ENCODE measurements at regions not wholly inside any gene's neighbourhood (a gene's known extent, or its start where the extent isn't known, plus 50 kb on each side); places are given as distances from the start of the nearest gene placed in this dataset.

DNA sequence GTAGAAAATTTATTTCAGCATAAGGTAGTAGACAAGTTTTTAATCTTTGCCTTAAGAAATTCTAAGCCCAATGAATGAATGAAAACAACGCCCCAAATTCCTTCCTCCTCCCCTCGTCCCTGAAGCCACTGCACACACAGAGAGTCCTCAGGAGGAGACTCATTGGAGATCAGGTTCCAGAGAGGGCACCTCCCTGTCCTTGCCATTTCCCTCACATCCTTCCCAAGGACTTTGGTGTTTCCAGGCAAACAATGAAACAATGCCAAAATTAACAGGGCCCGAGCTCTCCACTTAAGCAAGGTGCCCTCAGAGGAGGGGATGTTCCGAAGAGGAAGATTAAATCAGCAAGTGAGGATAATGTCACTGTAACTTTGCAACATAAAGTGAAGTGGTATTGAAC is 240.7 kb downstream of the DCDC2C start:
- no peak overlapping the region for H3K4me3 ChIP-seq
- H3K36me3 ChIP-seq: no peaks in the 10 kb centered on the region
- no peak for DNase-seq
- no peak overlapping the region for H3K27ac ChIP-seq (replicated peaks)
- H3K9me3 ChIP-seq (replicated peaks): no peaks in the 10 kb centered on the region
- peaks cover 42% of the 10 kb centered on the region for H3K27me3 ChIP-seq (ENCODE audit: low read depth)
- intact Hi-C loops (cut with micrococcal nuclease): no loop called here
- H3K4me1 ChIP-seq: no peaks in the 10 kb centered on the region
- no peak for TF ChIP-seq CTCF (IDR thresholded peaks at IDR 0.05; ENCODE audit: borderline replicate concordance)

DNA sequence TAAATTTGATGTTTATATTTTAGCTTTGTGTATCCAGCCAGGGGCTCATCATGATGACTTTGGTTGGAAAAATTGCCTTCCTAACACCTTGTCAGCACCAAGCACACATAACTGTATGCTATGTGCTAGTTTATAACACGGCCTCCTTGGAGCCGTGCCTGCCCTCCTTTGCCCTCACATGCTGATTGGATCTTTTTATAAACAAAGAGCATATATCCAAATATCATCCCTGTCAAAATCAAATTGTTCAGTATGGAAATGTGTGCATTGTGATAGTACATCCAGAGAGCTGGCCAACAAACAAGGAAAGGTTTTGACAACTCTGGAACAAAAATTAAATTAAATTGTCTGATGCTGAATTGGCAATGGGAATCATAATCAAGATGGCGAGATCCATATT is 241.5 kb downstream of the DCDC2C start:
- H3K27ac ChIP-seq (replicated peaks): no peak overlapping the region
- H3K9me3 ChIP-seq (replicated peaks): no peaks in the 10 kb centered on the region
- H3K36me3 ChIP-seq: no peaks in the 10 kb centered on the region
- no peak for TF ChIP-seq CTCF (IDR thresholded peaks at IDR 0.05; ENCODE audit: borderline replicate concordance)
- peaks cover 50% of the 10 kb centered on the region for H3K27me3 ChIP-seq (ENCODE audit: low read depth)
- DNase-seq: no peak
- intact Hi-C loops (cut with micrococcal nuclease): no loop called here
- H3K4me1 ChIP-seq: no peaks in the 10 kb centered on the region
- H3K4me3 ChIP-seq: no peak overlapping the region

- DNase-seq: no peak
- H3K4me1 ChIP-seq: no peaks in the 10 kb centered on the region
Observed at GRCh38 chr2:3948191-3948590, 244.8 kb downstream of the DCDC2C start.

GRCh38 chr2:3951131-3951954 is 248.0 kb downstream of the DCDC2C start:
- TF ChIP-seq CTCF (IDR thresholded peaks at IDR 0.05; ENCODE audit: borderline replicate concordance): no peak
- H3K27ac ChIP-seq (replicated peaks): no peak overlapping the region
- H3K27me3 ChIP-seq (ENCODE audit: low read depth): peaks cover 58% of the 10 kb centered on the region
- intact Hi-C loops (cut with micrococcal nuclease): no loop called here
- DNase-seq: no peak
- H3K4me1 ChIP-seq: no peaks in the 10 kb centered on the region
- H3K36me3 ChIP-seq: no peaks in the 10 kb centered on the region
- H3K4me3 ChIP-seq: no peak overlapping the region
- H3K9me3 ChIP-seq (replicated peaks): peaks cover 12% of the 10 kb centered on the region

More at GRCh38 chr2:3948191-3948590, 244.8 kb downstream of the DCDC2C start:
- Histone ChIP-seq H3K27me3 (ENCODE audit: low read depth) (peaks cover 46% of the 10 kb centered on the region), H3K4me3 (no peak overlapping the region), H3K36me3 (no peaks in the 10 kb centered on the region), H3K9me3 (replicated peaks) (peaks cover 12% of the 10 kb centered on the region), H3K27ac (replicated peaks) (no peak overlapping the region)
- intact Hi-C loops (cut with micrococcal nuclease): no loop called here
- no peak for TF ChIP-seq CTCF (IDR thresholded peaks at IDR 0.05; ENCODE audit: borderline replicate concordance)

GRCh38 chr2:3952866-3953516 is 249.6 kb downstream of the DCDC2C start:
- Histone ChIP-seq H3K4me1 (no peaks in the 10 kb centered on the region), H3K27ac (replicated peaks) (no peak overlapping the region), H3K27me3 (ENCODE audit: low read depth) (peaks cover 62% of the 10 kb centered on the region), H3K9me3 (replicated peaks) (peaks cover 12% of the 10 kb centered on the region), H3K36me3 (no peaks in the 10 kb centered on the region), H3K4me3 (no peak overlapping the region)
- no peak for TF ChIP-seq CTCF (IDR thresholded peaks at IDR 0.05; ENCODE audit: borderline replicate concordance)
- DNase-seq: no peak
- intact Hi-C loops (cut with micrococcal nuclease): no loop called here

All from left ventricle myocardium inferior (tissue), 1 donor.